ENCODE measurements at regions not wholly inside any gene's neighbourhood (a gene's known extent, or its start where the extent isn't known, plus 50 kb on each side); places are given as distances from the start of the nearest gene placed in this dataset.

GRCh38 chr2:42862669-42863185, 70.3 kb upstream of the HAAO start:
- TF ChIP-seq, protein P1, sequence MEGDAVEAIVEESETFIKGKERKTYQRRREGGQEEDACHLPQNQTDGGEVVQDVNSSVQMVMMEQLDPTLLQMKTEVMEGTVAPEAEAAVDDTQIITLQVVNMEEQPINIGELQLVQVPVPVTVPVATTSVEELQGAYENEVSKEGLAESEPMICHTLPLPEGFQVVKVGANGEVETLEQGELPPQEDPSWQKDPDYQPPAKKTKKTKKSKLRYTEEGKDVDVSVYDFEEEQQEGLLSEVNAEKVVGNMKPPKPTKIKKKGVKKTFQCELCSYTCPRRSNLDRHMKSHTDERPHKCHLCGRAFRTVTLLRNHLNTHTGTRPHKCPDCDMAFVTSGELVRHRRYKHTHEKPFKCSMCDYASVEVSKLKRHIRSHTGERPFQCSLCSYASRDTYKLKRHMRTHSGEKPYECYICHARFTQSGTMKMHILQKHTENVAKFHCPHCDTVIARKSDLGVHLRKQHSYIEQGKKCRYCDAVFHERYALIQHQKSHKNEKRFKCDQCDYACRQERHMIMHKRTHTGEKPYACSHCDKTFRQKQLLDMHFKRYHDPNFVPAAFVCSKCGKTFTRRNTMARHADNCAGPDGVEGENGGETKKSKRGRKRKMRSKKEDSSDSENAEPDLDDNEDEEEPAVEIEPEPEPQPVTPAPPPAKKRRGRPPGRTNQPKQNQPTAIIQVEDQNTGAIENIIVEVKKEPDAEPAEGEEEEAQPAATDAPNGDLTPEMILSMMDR (conservative IDR thresholded peaks at IDR 0.05; ENCODE audit: low read depth, low read length): no peak
- no peak for TF ChIP-seq EZH2 (IDR thresholded peaks at IDR 0.05; ENCODE audit: borderline replicate concordance, low read depth, low read length, poor library complexity, severe bottlenecking)
